Ishikawa (cell line): ENCODE measurements at regions not wholly inside any gene's neighbourhood (a gene's known extent, or its start where the extent isn't known, plus 50 kb on each side); places are given as distances from the start of the nearest gene placed in this dataset.

Experiments used
- CEBPB ChIP-seq: IDR thresholded peaks from 2 replicates; pipeline ENCODE4 v1.6.1; 2012
- CREB1 ChIP-seq: IDR thresholded peaks from 2 replicates; pipeline ENCODE4 v1.6.1; 2012; ENCODE audit warnings: low read depth
- EGR1 ChIP-seq: IDR thresholded peaks from 2 replicates; pipeline ENCODE4 v1.6.1; 2012
- EP300 ChIP-seq: IDR thresholded peaks from 2 replicates; pipeline ENCODE4 v1.6.1; 2012; ENCODE audit warnings: borderline replicate concordance
- FOXM1 ChIP-seq: IDR thresholded peaks from 2 replicates; pipeline ENCODE4 v1.6.1; 2012; ENCODE audit warnings: low read depth, borderline replicate concordance
- MAX ChIP-seq: IDR thresholded peaks from 2 replicates; pipeline ENCODE4 v1.6.1; 2012
- NFIC ChIP-seq: IDR thresholded peaks from 2 replicates; pipeline ENCODE4 v1.6.1; 2012
- RAD21 ChIP-seq: IDR thresholded peaks from 2 replicates; pipeline ENCODE4 v1.6.1; 2012; ENCODE audit warnings: low read depth
- REST ChIP-seq: IDR thresholded peaks from 2 replicates; pipeline ENCODE4 v1.6.1; 2012; ENCODE audit warnings: low read depth, mild to moderate bottlenecking
- TAF1 ChIP-seq: IDR thresholded peaks from 2 replicates; pipeline ENCODE4 v1.6.1; 2012; ENCODE audit warnings: low read depth, mild to moderate bottlenecking
- TCF12 ChIP-seq: IDR thresholded peaks from 2 replicates; pipeline ENCODE4 v1.6.1; 2012; ENCODE audit warnings: low read depth
- TEAD4 ChIP-seq: IDR thresholded peaks from 2 replicates; pipeline ENCODE4 v1.6.1; 2012
- USF1 ChIP-seq: IDR thresholded peaks from 2 replicates; pipeline ENCODE4 v1.6.1; 2012
- YY1 ChIP-seq: IDR thresholded peaks from 2 replicates; pipeline ENCODE4 v1.6.1; 2012; ENCODE audit warnings: low read depth
- ZBTB7A ChIP-seq: IDR thresholded peaks from 2 replicates; pipeline ENCODE4 v1.6.1; 2012; ENCODE audit warnings: low read depth

- TF ChIP-seq NFIC (no peak), EP300 (no peak), MAX (no peak), CEBPB (no peak), CREB1 (no peak), ZBTB7A (no peak), FOXM1 (no peak), EGR1 (no peak), TCF12 (no peak), TEAD4 (no peak), REST (no peak), RAD21 (no peak), USF1 (no peak), YY1 (no peak), TAF1 (no peak)
Measured at GRCh38 chr2:10183146-10183675, 60.7 kb downstream of the RRM2 start.

GRCh38 chr2:10184421-10184820 lies 61.9 kb downstream of the RRM2 start:
- TF ChIP-seq RAD21 (no peak), EP300 (no peak), TAF1 (no peak), CEBPB (no peak), TEAD4 (no peak), TCF12 (no peak), REST (no peak), ZBTB7A (no peak), NFIC (no peak), YY1 (no peak), MAX (no peak), USF1 (no peak), FOXM1 (no peak), EGR1 (no peak), CREB1 (no peak)

GRCh38 chr2:10185046-10185445 lies 62.5 kb downstream of the RRM2 start:
- TF ChIP-seq EP300 (no peak), NFIC (no peak), TCF12 (no peak), CREB1 (no peak), RAD21 (no peak), EGR1 (no peak), MAX (no peak), CEBPB (no peak), FOXM1 (no peak), YY1 (no peak), TAF1 (no peak), ZBTB7A (no peak), REST (no peak)

GRCh38 chr2:10185755-10186154 lies 63.2 kb downstream of the RRM2 start:
- TF ChIP-seq TCF12 (no peak), EP300 (no peak), TEAD4 (no peak), REST (peak; percentile 63), FOXM1 (no peak)
